A673 (cell line): ENCODE measurements at regions not wholly inside any gene's neighbourhood (a gene's known extent, or its start where the extent isn't known, plus 50 kb on each side); places are given as distances from the start of the nearest gene placed in this dataset.

ENCODE experiments used
- CTCF ChIP-seq: fragments of 300-800, 200-600 bp; sonication (generic); conservative IDR thresholded peaks from 2 replicates; pipeline ENCODE4 v1.5.1; 2017; ENCODE audit warnings: low read depth, mild to moderate bottlenecking, antibody characterized with exemption, low read length, moderate library complexity, mixed read lengths
- EZH2 ChIP-seq: fragments of 200-600 bp; sonication (generic); IDR thresholded peaks from 2 replicates; pipeline ENCODE4 v1.6.1; 2017; ENCODE audit warnings: borderline replicate concordance, low read depth, mild to moderate bottlenecking, mixed read lengths, antibody characterized with exemption, low read length; ENCODE audit not compliant: poor library complexity, severe bottlenecking

GRCh38 chr7:41576166-41576565 is 126.7 kb downstream of the INHBA start:
- TF ChIP-seq CTCF (no peak), EZH2 (no peak)
